ENCODE measurements at regions not wholly inside any gene's neighbourhood (a gene's known extent, or its start where the extent isn't known, plus 50 kb on each side); places are given as distances from the start of the nearest gene placed in this dataset.

GRCh38 chr1:178577882-178578281 is 65.0 kb downstream of the TEX35 start:
- H3K4me3 ChIP-seq, result no peak overlapping the region
- no peaks in the 10 kb centered on the region for H3K27me3 ChIP-seq
- no peaks in the 10 kb centered on the region for H3K36me3 ChIP-seq
- no peak for ATAC-seq
- H3K4me1 ChIP-seq, result peaks cover 6 to 10% of the 10 kb centered on the region in 2 donors
- DNase-seq, result no peak
- TF ChIP-seq CTCF (IDR thresholded peaks at IDR 0.05 in 4 of 5, conservative IDR thresholded peaks at IDR 0.05 in 1 of 5) (no peak), POLR2A (IDR thresholded peaks at IDR 0.05) (no peak)
- H3K9me3 ChIP-seq, result no peaks in the 10 kb centered on the region
- intact Hi-C loops (cut with DNase I; ENCODE audit: low total_unique reads) (no loop called here), in situ Hi-C loops (cut with MboI; ENCODE audit: low sequenced_read_pairs in 4 of 4) (no loop called here)
- H3K27ac ChIP-seq, result no peak overlapping the region

DNA sequence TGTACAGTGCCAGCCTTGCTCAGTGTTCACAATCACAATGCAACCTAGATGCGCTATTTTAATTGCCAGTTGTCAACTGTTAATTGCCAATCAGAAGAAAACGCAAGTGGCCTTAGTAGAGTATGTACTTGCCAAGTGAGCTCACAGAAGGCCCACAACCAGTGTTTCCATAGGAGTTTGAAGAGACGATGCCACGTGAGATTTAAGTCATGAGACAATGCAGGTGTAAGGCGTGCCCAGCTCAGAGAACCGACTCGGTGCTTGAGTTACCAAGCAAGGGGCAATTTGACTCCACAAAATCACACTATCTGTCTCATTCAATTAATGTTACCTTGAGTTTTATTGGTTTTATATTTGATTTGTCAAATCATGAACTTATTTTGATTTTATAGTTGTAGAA is 65.6 kb downstream of the TEX35 start:
- intact Hi-C loops (cut with DNase I; ENCODE audit: low total_unique reads), result no loop called here
- DNase-seq (no peak), ATAC-seq (no peak)
- TF ChIP-seq POLR2A (IDR thresholded peaks at IDR 0.05) (no peak), CTCF (IDR thresholded peaks at IDR 0.05 in 4 of 5, conservative IDR thresholded peaks at IDR 0.05 in 1 of 5) (no peak)
- Histone ChIP-seq H3K36me3 (no peaks in the 10 kb centered on the region), H3K27me3 (no peaks in the 10 kb centered on the region), H3K4me1 (peaks cover 6 to 10% of the 10 kb centered on the region in 2 donors), H3K27ac (no peak overlapping the region), H3K4me3 (no peak overlapping the region), H3K9me3 (no peaks in the 10 kb centered on the region)
- in situ Hi-C loops (cut with MboI; ENCODE audit: low sequenced_read_pairs in 4 of 4), result no loop called here

DNA sequence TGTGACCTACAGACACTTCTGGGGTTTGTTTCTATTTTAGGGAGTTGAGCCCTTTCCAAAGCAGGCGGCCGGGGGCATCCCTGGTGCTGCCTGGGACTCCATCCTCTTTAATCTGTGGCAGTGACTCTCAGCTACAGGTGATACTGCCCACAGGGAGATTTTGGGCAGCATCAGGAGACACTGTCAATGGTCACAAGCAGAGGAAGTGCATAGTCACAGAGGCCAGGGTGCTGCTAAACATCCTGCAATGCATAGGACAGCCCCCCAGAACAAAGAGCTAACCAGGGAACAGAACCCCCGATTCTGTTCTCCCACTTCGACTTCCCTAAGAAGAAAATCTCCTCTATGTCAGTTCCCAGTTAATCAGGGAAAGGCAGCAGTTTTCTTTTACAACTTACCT is 66.2 kb downstream of the TEX35 start:
- Histone ChIP-seq H3K4me3 (no peak overlapping the region), H3K4me1 (peaks cover 6 to 10% of the 10 kb centered on the region in 2 donors), H3K9me3 (no peaks in the 10 kb centered on the region), H3K36me3 (no peaks in the 10 kb centered on the region), H3K27ac (no peak overlapping the region), H3K27me3 (no peaks in the 10 kb centered on the region)
- DNase-seq (no peak), ATAC-seq (no peak)
- in situ Hi-C loops (cut with MboI; ENCODE audit: low sequenced_read_pairs in 4 of 4), result no loop called here
- intact Hi-C loops (cut with DNase I; ENCODE audit: low total_unique reads), result no loop called here
- TF ChIP-seq POLR2A (IDR thresholded peaks at IDR 0.05) (no peak), CTCF (IDR thresholded peaks at IDR 0.05 in 4 of 5, conservative IDR thresholded peaks at IDR 0.05 in 1 of 5) (no peak)

DNA sequence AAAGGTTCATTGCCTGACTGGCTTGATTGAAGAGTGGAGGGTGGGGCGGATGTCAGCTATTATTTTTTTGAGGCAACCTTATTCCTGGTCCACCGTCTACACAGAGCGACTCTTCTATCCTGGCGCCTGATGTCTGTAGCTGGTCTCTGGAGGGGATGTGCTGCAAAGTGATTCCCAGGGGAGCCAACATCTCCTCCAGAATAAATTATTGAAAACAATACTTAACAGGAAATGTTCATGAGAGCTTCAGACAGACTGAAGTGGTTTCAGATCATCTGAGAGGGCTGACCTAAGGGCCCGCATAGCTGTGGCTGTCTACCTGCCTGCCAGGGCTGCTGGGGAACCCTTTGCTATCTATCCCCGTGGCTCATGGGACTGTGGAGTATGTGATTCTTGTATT is 66.7 kb downstream of the TEX35 start:
- no peaks in the 10 kb centered on the region for H3K36me3 ChIP-seq
- H3K4me1 ChIP-seq, result peaks cover 6 to 10% of the 10 kb centered on the region in 2 donors
- in situ Hi-C loops (cut with MboI; ENCODE audit: low sequenced_read_pairs in 4 of 4), result no loop called here
- H3K27me3 ChIP-seq, result no peaks in the 10 kb centered on the region
- no peak overlapping the region for H3K4me3 ChIP-seq
- TF ChIP-seq CTCF (IDR thresholded peaks at IDR 0.05 in 4 of 5, conservative IDR thresholded peaks at IDR 0.05 in 1 of 5) (no peak), POLR2A (IDR thresholded peaks at IDR 0.05) (no peak)
- DNase-seq, result no peak
- ATAC-seq, result no peak
- H3K9me3 ChIP-seq, result no peaks in the 10 kb centered on the region
- intact Hi-C loops (cut with DNase I; ENCODE audit: low total_unique reads), result no loop called here
- no peak overlapping the region for H3K27ac ChIP-seq

GRCh38 chr1:178580096-178580495 is 67.2 kb downstream of the TEX35 start:
- Histone ChIP-seq H3K4me3 (no peak overlapping the region), H3K4me1 (peaks cover 6 to 10% of the 10 kb centered on the region in 2 donors), H3K27me3 (no peaks in the 10 kb centered on the region), H3K9me3 (no peaks in the 10 kb centered on the region), H3K36me3 (no peaks in the 10 kb centered on the region), H3K27ac (no peak overlapping the region)
- no peak for TF ChIP-seq POLR2A (IDR thresholded peaks at IDR 0.05)
- TF ChIP-seq CTCF (IDR thresholded peaks at IDR 0.05 in 4 of 5, conservative IDR thresholded peaks at IDR 0.05 in 1 of 5), result no peak
- in situ Hi-C loops (cut with MboI; ENCODE audit: low sequenced_read_pairs in 4 of 4), result no loop called here
- DNase-seq, result no peak
- intact Hi-C loops (cut with DNase I; ENCODE audit: low total_unique reads), result no loop called here
- ATAC-seq, result no peak

Measured in gastrocnemius medialis (tissue), 4 donors.